CD4-positive, alpha-beta T cell treated with Interleukin-4 for 1 hour (primary cell): ENCODE measurements at regions not wholly inside any gene's neighbourhood (a gene's known extent, or its start where the extent isn't known, plus 50 kb on each side); places are given as distances from the start of the nearest gene placed in this dataset.

Source experiments
- DNase-seq, 2 donors: peaks; one replicate each; pipeline ENCODE4 v3.0.0-alpha.2; 2020 to 2022

GRCh38 chr1:195999022-195999421 is 609.2 kb downstream of the KCNT2 start:
- DNase-seq = no peak

GRCh38 chr1:195981448-195982139 is 626.6 kb downstream of the KCNT2 start:
- DNase-seq = no peak

- no peak for DNase-seq
Measured at GRCh38 chr1:195979646-195980045, 628.6 kb downstream of the KCNT2 start.

- no peak for DNase-seq
Measured at GRCh38 chr1:195973311-195973904, 634.8 kb downstream of the KCNT2 start.

GRCh38 chr1:195971589-195971988 is 636.7 kb downstream of the KCNT2 start:
- no peak for DNase-seq

GRCh38 chr1:195970209-195970608 is 638.0 kb downstream of the KCNT2 start:
- no peak for DNase-seq

GRCh38 chr1:195965475-195965874 is 642.8 kb downstream of the KCNT2 start:
- DNase-seq = no peak

GRCh38 chr1:195965036-195965435 is 643.2 kb downstream of the KCNT2 start:
- DNase-seq = no peak

- no peak for DNase-seq
Measured at GRCh38 chr1:195964516-195964915, 643.7 kb downstream of the KCNT2 start.

- no peak for DNase-seq
Measured at GRCh38 chr1:195962051-195962450, 646.2 kb downstream of the KCNT2 start.

- DNase-seq = no peak
Measured at GRCh38 chr1:195960580-195960979, 647.7 kb downstream of the KCNT2 start.

- DNase-seq = no peak
Measured at GRCh38 chr1:195958131-195958530, 650.1 kb downstream of the KCNT2 start.

GRCh38 chr1:195956845-195957244 is 651.4 kb downstream of the KCNT2 start:
- DNase-seq = no peak

- DNase-seq = no peak
Measured at GRCh38 chr1:195954848-195955247, 653.4 kb downstream of the KCNT2 start.

- no peak for DNase-seq
Measured at GRCh38 chr1:195951313-195951712, 656.9 kb downstream of the KCNT2 start.

GRCh38 chr1:195948123-195948895 is 659.9 kb downstream of the KCNT2 start:
- no peak for DNase-seq

- DNase-seq = no peak
Measured at GRCh38 chr1:195946500-195946899, 661.7 kb downstream of the KCNT2 start.

GRCh38 chr1:195941795-195942194 is 666.4 kb downstream of the KCNT2 start:
- DNase-seq = no peak

- no peak for DNase-seq
Measured at GRCh38 chr1:195941314-195941713, 666.9 kb downstream of the KCNT2 start.

- DNase-seq = no peak
Measured at GRCh38 chr1:195939844-195940243, 668.4 kb downstream of the KCNT2 start.

GRCh38 chr1:195934817-195935553 is 673.3 kb downstream of the KCNT2 start:
- no peak for DNase-seq

- no peak for DNase-seq
Measured at GRCh38 chr1:195933835-195934234, 674.4 kb downstream of the KCNT2 start.

- no peak for DNase-seq
Measured at GRCh38 chr1:195915826-195916225, 692.4 kb downstream of the KCNT2 start.
